GM19468 (cell line): ENCODE measurements at regions not wholly inside any gene's neighbourhood (a gene's known extent, or its start where the extent isn't known, plus 50 kb on each side); places are given as distances from the start of the nearest gene placed in this dataset.
"Not testable (repeated sequence)": the region's sequence is repeated elsewhere in the genome, so short reads cannot be mapped to it uniquely, and the experiment has no call there.

ENCODE experiments used
- ATAC-seq: cut with Tn5 transposase; IDR thresholded peaks from one replicate; pipeline ENCODE4 v1.9.1; 2021; ENCODE audit warnings: mild to moderate bottlenecking, moderate library complexity, moderate number of reproducible peaks; ENCODE audit not compliant: unreplicated experiment; ENCODE audit errors: extremely low read depth

DNA sequence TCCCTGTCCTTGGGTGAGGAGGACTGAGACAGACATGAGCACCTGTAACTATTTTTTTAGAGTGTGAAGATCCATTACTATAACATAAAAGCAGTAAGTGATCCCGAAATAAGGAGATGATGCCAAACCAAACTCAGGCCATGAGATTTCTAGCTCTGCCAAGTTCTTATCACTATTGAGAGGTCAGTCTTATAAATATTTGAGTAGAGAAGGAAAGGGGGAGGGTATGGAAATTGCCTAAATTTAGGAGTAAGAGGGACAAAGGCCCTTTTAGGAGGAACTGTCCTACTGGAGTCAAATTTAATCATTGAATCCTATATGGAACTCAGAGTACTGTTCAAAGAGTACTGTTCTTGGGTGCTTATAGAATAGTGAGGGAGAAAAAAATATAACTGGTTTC is 326.9 kb upstream of the NAALADL2 start:
- no peak for ATAC-seq

DNA sequence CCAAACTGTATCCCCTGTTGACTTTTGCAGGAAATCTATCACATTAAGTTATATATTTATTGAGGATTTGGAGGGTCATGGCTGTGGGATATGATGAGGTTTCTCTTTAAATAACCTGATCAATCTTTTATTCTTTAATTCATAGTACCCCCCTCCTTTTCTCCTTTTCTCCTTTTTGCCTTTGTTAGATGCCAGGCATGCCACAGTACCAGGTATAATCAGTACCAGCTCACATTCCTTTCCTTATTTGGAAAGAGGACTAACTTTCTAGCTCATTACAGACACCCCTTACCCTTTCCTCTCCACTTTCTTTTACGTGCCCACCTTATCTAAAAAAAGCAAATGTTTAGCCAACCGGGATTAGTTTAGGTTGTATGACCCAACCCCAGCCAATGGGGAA is 326.4 kb upstream of the NAALADL2 start:
- no peak for ATAC-seq

DNA sequence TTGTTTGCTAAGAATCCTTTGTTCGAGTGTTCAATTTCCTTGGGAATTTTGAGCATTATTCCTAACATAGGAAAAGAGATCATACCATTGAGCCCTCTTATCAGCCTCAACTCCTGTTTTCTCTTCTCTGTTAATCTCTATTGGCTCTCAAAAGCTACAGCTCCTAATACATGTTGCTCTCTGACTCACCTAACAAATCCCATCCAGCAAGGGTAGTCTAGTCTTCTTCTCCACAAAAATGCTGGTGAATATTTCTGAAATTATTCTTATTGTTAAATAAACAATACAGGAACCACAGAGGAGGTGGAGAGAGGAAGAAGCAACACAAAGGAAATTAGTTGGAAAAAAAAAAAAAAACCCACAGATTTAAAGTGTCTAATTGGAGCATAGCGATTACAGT is 325.8 kb upstream of the NAALADL2 start:
- ATAC-seq = no peak

DNA sequence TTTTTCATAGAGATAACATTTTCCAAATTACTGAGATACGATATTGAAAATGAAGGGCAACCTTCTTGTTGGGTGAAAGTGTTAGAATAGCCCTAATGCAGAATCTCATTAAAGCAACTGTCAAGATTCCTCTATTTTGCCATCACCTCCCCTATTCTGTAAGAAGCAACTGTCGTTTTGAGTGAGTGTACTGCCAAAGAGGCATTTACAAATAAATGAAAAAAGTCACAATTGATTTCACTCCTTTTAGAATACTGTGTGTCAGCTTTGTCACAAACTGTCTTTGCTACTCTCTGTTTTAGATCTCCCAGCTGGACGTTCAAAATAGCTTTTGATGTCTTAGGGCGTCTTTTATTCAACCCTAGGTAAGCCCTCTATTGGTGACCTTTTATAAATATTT is 322.8 kb upstream of the NAALADL2 start:
- ATAC-seq = no peak

DNA sequence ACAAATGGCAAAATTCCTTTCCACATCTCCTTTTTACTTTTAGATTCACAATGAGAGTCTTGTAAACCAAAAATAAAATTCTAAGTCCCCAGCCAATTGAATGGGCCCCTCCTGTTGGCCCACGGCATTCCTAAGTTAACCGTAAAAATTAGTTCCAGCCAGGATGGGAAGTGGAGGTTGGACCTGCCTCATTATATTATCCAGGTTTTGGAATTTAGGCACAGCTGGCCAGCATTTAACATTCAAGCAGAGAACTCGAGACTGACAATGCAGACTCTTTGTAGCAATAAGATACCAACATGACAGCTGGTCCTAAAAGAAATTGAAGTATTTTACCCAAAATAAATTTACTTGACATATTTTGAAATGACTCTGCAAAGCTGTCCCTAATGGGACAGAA is 321.0 kb upstream of the NAALADL2 start:
- ATAC-seq = no peak

- ATAC-seq = no peak
These were observed 318.8 kb upstream of the NAALADL2 start for GRCh38 chr3:174540116-174540908.

GRCh38 chr3:174541708-174542315 is 317.3 kb upstream of the NAALADL2 start:
- ATAC-seq = no peak

GRCh38 chr3:174547801-174548435 is 311.2 kb upstream of the NAALADL2 start:
- no peak for ATAC-seq

DNA sequence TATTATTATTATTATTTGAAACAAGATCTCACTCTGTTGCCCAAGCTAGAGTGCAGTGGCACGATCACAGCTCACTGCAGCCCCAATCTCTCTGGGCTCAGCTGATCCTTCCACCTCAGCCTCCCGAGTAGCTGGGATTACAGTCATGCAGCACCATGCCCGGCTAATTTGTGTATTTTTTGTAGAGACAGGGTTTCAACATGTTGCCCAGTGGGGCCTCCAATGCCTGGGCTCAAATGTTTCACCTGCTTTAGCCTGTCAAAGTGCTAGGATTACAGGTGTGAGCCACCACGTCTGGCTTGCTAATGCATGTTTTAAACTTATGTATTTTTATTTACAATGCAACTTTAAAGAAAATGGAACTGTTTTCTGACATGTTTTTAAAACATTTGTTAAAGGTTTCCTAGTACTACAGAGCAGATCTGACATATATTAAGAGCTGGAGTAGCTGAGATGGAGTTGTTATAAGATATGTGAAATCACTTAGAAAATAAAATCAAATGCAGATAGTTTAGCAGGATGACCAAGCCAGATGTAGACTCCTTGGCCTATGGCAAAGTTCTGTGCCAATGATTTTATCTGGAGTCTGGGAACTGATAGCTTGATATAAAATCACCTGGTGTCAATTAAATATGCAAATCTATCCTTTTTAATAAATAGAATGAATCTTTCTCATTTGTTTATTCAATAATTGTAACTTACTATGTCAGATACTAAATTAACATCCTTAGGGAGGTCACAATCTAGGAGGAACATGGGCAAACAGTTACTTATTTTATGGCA is 310.1 kb upstream of the NAALADL2 start:
- ATAC-seq = no peak

DNA sequence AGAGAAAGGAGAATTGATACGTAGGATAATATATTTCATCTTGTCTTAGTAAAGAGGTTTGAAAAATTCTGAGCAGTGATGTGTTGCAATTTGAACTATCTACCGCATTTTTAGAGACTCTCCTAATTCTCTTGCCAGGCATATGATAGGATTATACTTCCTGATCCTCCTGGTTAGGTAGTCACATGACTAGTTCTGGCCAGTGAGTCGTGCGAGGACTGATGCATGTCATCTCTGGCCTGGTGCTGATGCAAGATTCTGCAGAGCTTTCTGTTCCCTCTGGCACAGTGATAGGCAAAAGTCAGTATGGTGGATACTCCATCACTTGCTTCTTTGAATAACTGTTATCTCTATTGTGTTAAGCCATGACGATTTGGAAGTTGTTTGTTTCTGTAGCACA is 277.6 kb upstream of the NAALADL2 start:
- ATAC-seq = no peak

- no peak for ATAC-seq
These were observed 275.7 kb upstream of the NAALADL2 start for GRCh38 chr3:174583396-174583795.

- not testable (repeated sequence) for ATAC-seq
These were observed 272.0 kb upstream of the NAALADL2 start for GRCh38 chr3:174587137-174587536.

- no peak for ATAC-seq
These were observed 262.6 kb upstream of the NAALADL2 start for GRCh38 chr3:174596447-174596982.

DNA sequence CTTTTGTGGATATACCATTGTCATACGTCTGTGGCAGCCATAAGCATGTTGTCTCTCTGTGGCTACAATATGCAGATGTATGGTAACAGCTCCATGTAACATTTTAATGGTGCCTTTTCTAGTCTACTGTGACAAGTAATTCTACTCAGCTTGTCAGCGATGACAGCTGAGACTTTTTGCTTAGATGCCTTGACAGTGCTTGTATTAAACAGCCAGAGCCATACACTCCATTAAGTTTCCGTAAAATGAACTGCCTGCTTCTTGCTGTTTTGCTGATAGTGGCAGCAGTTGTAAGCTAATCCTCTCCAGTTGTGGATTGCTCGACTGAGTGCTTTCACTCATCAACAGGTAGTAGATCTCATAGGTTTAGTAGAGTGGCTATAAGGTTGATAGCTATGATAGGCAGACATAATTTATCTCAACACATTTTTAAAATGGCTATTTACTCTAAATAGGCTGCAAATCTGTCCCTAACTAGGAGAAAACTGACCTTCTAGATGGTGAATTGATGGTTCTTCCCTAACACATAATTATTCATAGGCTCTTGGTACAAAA is 260.2 kb upstream of the NAALADL2 start:
- no peak for ATAC-seq

DNA sequence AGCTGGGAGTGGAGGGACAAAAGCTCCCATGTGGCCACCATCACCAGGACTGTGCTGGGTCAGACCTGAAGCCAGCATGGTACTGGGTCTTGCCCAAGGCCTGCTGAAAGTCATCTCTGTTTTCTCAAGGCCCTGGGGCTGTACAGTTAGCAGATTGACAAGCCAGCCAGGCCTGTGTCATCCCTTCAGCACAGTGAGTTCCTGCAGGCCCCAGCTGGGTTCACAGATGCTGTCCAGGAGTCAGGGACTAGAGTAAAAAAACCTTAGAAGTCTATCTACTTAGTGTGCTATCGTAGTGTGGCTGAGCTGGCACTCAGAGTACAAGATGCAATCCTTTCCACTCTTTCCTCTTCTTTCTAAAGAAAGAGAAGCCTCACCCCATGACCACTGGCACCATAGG is 246.0 kb upstream of the NAALADL2 start:
- no peak for ATAC-seq

- no peak for ATAC-seq
These were observed 245.1 kb upstream of the NAALADL2 start for GRCh38 chr3:174614036-174614435.

DNA sequence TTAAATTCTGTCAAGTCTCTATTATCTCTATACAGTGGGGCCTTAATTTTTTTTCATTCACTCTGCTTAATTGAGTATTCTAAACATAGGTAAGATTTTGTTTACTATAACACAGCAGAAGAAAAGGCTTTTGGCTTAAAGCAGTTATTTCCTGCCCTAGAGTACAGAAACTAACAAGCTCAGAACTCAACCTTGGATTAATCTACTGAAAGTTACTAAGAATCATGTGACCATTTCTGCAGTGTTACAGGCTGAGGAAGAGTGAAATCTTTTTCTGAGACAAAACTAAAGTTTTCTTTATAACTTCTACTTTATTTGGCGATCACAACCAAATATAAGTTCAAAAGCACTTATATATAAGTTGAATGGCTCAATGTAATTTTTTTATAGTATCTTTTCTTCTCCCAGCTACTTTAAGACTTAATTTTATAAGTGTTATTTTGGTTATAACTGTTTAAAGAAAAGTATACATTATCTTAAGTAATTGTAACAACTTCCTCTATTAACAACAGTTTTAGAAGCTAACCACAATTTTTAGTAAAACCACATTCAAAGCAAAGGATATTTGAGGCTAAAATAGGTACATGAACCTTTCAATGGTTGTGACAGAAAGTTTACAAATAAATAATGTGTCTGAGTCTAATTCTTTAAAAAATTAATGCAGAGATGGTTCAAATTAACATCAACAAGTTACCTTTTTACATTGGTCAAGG is 240.6 kb upstream of the NAALADL2 start:
- ATAC-seq = no peak

DNA sequence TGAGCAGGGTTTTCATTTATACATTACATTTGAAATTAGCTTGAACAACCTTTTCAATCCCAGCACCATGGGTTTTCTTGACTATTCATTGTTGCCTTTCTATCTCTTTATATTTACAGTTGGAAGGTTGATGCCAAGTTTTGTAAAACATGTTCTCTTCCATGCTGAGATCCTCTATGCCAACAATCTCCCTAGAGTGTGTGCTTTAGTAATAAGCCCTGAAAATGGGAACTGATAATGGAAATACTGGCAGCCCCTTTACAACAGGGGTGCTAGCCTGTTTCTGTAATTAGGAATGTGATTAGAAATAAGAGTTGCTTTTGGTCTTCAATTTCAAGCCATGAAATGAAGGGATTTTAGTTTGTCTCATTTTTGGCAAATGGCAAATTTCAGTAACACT is 239.9 kb upstream of the NAALADL2 start:
- no peak for ATAC-seq

GRCh38 chr3:174620138-174620537 is 239.0 kb upstream of the NAALADL2 start:
- no peak for ATAC-seq
